Stimulated activated CD4-positive, alpha-beta T cell treated with anti-CD3 and anti-CD28 coated beads, Interleukin-15, amount 100 ng/mL, for 1 hour (primary cell): ENCODE measurements at regions not wholly inside any gene's neighbourhood (a gene's known extent, or its start where the extent isn't known, plus 50 kb on each side); places are given as distances from the start of the nearest gene placed in this dataset.
"Not testable (repeated sequence)": the region's sequence is repeated elsewhere in the genome, so short reads cannot be mapped to it uniquely, and the experiment has no call there.

Source experiments
- DNase-seq, 2 donors: peaks; one replicate each; pipeline ENCODE4 v3.0.0-alpha.2; 2020; ENCODE audit warnings: low read depth in 1 of 2, low spot score in 1 of 2

DNA sequence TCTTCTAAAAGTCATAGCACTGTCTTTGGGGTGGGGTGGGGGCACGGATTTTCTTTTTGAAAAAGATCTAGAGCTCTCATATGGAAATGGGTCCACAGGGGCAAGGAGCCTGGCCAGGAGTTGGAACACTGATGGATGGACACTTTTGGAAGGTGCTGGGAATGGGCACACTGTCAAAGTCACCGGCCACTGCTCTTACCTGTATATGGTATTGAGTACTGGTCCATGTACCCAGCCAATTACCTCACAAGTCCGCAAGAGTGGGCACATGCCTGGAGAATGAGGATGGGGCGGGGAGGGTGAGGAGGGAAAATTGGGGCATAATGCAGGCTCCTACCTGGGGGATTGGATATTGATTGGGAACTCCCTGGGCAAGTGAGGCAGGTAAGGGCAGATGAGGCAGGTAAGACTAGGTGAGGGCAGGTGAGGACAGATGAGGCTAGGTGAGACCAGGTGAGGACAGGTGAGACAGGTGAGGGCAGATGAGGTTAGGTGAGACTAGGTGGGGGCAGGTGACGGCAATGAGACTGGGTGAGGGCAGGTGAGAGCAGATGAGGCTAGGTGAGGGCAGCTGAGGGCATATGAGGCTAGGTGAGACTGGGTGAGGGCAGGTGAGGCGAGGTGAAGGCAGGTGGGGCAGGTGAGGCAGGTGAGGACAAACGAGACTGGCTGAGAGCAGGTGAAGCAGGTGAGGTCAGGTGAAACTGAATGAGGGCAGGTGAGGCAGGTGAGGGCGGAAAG, 167.9 kb downstream of the NRN1 start:
- DNase-seq, result no peak

DNA sequence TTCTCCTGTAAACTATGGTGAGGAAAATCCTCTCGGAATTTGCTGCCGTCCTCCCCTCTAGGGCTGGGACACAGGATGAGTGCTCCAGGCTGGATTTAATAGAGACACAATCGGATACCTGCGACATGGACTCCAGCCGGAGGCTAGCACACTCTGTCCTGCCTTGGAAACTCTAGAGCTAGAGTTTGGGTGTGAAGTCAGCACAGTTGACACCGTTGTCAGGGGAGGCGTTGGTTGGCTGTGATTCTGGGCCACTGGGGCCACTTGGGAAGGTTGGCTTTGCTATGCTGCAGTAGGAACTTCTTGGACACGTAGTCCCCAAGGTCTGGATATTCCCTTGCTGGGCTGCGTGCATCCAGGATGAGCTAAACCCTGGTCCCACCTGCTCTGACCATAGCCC, 169.4 kb downstream of the NRN1 start:
- no peak for DNase-seq

DNA sequence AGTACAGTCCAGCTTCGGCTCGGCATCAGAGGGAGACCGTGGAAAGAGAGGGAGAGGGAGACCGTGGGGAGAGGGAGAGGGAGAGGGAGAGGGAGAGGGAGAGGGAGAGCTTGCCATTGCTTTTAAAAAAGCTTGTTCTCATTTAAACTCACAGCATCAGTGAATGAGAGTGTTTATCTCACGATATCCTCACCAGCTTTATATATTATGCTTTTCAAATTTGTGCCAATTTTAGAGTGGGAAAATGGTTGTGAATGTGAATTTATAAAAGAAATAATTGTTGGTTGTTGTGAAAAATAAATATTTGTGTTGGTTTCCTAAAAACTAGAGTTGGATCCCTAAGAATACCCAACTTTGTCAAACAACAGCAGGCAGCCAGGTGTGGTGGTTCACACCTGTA, 170.1 kb downstream of the NRN1 start:
- DNase-seq, result not testable (repeated sequence)

DNA sequence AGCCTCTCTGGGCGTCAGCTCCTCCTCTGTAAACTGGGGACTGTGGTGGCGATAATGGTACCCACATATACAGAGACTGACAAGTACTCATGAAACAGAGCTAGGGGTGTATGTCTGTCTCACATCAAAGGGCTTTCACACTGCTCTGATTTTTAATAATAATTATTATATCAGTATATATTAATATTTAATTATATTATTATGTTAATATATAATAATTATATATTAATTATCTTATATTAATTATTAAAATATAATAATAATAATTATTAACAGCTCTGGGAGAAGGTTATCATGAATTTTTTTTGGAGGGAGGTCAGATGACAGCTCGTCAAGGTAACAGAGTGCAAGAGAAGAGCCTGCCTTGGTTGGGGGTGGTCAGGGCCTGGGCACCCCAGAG, 173.6 kb downstream of the NRN1 start:
- no peak for DNase-seq

DNA sequence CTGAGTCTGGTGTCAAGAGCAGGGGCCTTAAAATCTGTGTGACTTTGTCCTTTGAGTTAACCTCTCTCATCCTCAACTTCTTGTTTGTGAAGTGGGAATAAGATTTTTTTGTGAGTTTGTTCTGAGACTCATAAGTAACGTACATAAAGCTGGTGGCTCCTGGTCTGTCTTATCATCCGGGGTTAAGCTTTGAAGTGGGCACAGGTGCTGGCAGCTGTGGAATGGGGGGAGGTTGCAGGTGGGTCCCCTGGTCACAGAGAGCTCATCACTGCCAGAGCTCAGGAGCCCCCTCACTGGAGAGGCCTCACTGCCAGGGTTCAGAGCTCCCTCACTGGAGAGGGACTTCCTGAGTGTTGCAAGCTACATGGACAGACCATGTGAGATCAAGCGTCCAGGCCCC, 174.1 kb downstream of the NRN1 start:
- DNase-seq, result no peak

DNA sequence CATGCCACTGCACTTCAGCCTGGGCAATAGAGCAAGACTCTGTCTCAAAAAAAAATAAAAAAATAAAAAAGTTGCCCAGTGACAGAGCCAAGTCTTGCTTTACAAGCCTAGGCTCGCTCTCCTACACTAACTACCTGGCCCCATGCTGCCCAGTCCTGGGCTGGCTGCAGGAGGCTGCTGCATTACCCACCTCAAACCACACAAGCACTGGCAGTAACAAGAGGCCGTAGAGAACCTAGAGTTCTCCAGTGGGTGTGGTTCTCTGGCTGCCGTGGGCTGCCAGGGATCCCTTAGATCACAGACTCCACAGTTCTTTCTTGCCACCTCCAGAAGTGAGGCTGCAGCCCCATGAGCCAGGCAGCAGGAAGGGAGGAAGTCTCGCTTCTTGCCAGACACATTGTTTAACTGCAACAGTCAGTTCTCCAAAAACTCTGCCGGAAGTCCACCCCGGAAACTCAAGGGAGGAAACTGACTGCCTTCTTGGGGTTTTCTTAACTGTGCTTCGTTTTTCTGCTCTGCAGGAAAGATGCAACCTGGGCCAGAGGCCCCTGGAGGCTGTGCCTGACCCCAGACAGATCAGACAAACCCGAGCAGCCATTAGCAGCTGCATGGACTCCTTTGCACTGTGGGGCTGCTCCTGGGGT, 175.4 kb downstream of the NRN1 start:
- peak; percentile 12 to 22 for DNase-seq

DNA sequence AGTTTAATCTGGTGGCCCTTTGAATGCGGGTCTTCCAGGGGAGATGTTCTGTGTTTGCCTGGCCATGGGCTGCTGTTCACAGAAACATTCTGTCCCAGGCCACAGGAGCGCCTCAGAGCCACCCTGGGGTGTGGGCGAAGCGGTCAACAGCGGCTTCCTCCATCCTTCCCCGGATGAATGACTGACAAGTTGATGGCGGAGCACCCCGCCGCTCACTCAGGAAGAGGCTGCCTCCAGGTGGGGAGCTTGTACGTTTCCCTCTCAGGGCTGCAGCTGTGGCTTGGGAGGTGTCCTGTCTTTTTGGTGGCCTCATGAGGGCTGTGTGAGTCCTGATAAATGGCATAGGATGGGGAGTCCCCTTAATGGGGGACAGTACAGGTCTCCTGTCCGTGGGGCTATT, 178.4 kb downstream of the NRN1 start:
- DNase-seq, result no peak

DNA sequence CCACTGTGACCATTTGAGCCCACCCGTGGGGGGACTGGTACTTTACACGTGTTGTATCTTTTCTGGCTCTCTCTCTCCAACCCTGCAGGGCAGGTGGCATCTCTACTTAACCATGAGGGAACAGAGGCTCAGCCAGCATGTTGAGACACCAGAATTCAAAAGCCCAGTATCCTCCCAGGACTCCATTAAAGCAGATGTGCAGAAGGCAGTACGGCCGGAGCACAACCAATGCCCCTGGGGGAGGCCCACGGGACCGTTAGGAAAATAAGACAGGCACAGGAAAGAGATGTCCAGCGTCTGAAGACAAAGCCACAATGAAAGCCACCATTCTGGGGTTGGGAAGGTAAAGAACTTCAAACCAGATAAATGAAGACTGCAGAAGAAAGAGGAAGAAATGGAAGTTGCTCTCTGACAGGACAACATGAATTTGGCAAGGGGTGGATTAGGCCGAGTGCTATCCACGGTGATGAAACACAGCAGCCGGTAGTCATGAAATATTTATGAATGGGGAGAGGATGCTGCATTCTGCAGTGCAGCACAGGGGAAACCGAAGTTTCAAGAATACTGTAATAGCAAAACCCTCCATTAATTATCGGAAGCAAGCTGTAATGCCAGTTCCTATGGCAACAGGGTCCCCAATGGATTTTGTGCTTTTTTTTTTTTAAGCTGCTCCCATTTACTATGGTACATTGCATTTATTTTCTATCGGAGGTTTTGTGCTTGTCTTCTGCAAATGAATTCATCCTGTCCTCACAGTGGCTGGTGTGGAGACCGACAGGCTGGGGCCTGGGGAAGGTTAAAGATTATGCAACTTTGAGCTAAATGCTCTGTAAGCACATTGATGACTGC, 179.4 kb downstream of the NRN1 start:
- no peak for DNase-seq

DNA sequence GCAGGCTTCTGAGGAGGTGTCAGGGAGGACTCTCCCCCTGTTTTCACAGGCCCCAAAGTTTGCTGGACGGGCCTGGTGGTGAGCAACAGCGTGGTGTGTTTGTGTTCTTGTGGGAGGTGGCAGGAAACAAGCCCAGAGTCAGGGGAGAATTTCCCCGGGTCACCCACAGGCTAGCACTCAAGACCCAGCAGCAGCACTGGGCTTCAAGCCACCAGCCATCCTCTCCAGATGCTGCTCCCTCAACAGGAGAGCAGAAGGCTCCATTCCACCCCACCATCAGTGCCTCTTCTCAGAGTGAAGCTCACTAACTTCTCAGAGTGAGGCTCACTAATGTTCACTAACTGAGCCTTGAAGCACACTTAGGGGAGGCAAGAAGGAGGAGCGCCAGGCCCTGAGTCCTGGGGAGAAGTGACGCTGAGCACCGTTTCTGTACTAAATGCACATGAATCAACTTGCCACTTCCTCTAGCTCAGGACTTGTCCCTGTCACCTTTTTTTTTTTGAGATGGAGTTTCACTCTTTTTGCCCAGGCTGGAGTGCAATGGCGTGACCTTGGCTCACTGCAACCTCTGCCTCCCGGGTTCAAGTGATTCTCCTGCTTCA, 182.2 kb downstream of the NRN1 start:
- DNase-seq, result not testable (repeated sequence)
